ENCODE measurements at regions not wholly inside any gene's neighbourhood (a gene's known extent, or its start where the extent isn't known, plus 50 kb on each side); places are given as distances from the start of the nearest gene placed in this dataset.

GRCh38 chr19:32241932-32242710 lies 103.3 kb upstream of the ZNF507 start:
- H3K9me3 ChIP-seq (ENCODE audit: low read length): no peaks in the 10 kb centered on the region
- no peaks in the 10 kb centered on the region for H4K20me1 ChIP-seq (ENCODE audit: insufficient read depth, low read length)
- H3K4me2 ChIP-seq (ENCODE audit: low read depth, low read length): no peak overlapping the region
- H3K27ac ChIP-seq (ENCODE audit: extremely low read length, insufficient read depth, low read length): no peak overlapping the region
- BruUV-seq (replicated peaks): no TSS peak
- 58% methylated on average over 21 of the region's 21 CpGs for WGBS (ENCODE audit: low lambda C conversion rate)
- H3K4me1 ChIP-seq (ENCODE audit: insufficient read depth, low read length): no peaks in the 10 kb centered on the region
- no peak overlapping the region for H3K4me3 ChIP-seq (replicated peaks in 1 of 3; ENCODE audit: insufficient read depth in 1 of 3, low read depth in 2 of 3, low read length in 3 of 3)
- H3K9ac ChIP-seq (ENCODE audit: insufficient read depth, low read depth, low read length): no peak overlapping the region
- H3K79me2 ChIP-seq (ENCODE audit: insufficient read depth, low read length): no peaks in the 10 kb centered on the region
- H3K36me3 ChIP-seq (replicated peaks in 1 of 2; ENCODE audit: control insufficient read depth in 1 of 2, insufficient read depth in 2 of 2, low read length in 2 of 2): no peaks in the 10 kb centered on the region
- FAIRE-seq: no peak
- no peak for DNase-seq (ENCODE audit: low spot score)
- ATAC-seq: no peak
- no peaks in the 10 kb centered on the region for H3K27me3 ChIP-seq (ENCODE audit: control insufficient read depth in 1 of 2, insufficient read depth in 2 of 2, low read length in 2 of 2)
- in situ Hi-C loops (cut with HindIII; ENCODE audit: extremely low pct_ligation_motif_present, low pct_unique_long_range_greater_than_20kb) (no loop called here), intact Hi-C loops (cut with micrococcal nuclease; ENCODE audit: unreplicated experiment) (no loop called here)
- ChIA-PET POLR2A (no interaction called here), CTCF (ENCODE audit: low intra/inter-chr PET ratio, low total read pairs) (no interaction called here)
- TF ChIP-seq MEIS1 (CRISPR knock-in tag; IDR thresholded peaks at IDR 0.05; ENCODE audit: borderline replicate concordance) (no peak), ETV6 (CRISPR knock-in tag; conservative IDR thresholded peaks at IDR 0.05) (no peak), RFX5 (IDR thresholded peaks at IDR 0.05; ENCODE audit: low read depth, low read length) (no peak), THRA (CRISPR knock-in tag; IDR thresholded peaks at IDR 0.05; ENCODE audit: borderline replicate concordance) (no peak), ZNF605 (CRISPR knock-in tag; IDR thresholded peaks at IDR 0.05) (no peak), ZNF816 (CRISPR knock-in tag; IDR thresholded peaks at IDR 0.05; ENCODE audit: borderline replicate concordance) (no peak), PITX1 (CRISPR knock-in tag; IDR thresholded peaks at IDR 0.05) (no peak), CHD4 (IDR thresholded peaks at IDR 0.05; ENCODE audit: borderline replicate concordance, low read length) (no peak), ZNF597 (CRISPR knock-in tag; IDR thresholded peaks at IDR 0.05) (no peak), ZNF124 (CRISPR knock-in tag; IDR thresholded peaks at IDR 0.05) (no peak), MED8 (CRISPR knock-in tag; IDR thresholded peaks at IDR 0.05; ENCODE audit: insufficient replicate concordance) (no peak), ZNF614 (CRISPR knock-in tag; IDR thresholded peaks at IDR 0.05; ENCODE audit: borderline replicate concordance) (no peak), MEF2D (CRISPR knock-in tag; IDR thresholded peaks at IDR 0.05) (no peak), MTF2 (CRISPR knock-in tag; IDR thresholded peaks at IDR 0.05; ENCODE audit: borderline replicate concordance) (no peak)
- TF ChIP-seq, protein P1, sequence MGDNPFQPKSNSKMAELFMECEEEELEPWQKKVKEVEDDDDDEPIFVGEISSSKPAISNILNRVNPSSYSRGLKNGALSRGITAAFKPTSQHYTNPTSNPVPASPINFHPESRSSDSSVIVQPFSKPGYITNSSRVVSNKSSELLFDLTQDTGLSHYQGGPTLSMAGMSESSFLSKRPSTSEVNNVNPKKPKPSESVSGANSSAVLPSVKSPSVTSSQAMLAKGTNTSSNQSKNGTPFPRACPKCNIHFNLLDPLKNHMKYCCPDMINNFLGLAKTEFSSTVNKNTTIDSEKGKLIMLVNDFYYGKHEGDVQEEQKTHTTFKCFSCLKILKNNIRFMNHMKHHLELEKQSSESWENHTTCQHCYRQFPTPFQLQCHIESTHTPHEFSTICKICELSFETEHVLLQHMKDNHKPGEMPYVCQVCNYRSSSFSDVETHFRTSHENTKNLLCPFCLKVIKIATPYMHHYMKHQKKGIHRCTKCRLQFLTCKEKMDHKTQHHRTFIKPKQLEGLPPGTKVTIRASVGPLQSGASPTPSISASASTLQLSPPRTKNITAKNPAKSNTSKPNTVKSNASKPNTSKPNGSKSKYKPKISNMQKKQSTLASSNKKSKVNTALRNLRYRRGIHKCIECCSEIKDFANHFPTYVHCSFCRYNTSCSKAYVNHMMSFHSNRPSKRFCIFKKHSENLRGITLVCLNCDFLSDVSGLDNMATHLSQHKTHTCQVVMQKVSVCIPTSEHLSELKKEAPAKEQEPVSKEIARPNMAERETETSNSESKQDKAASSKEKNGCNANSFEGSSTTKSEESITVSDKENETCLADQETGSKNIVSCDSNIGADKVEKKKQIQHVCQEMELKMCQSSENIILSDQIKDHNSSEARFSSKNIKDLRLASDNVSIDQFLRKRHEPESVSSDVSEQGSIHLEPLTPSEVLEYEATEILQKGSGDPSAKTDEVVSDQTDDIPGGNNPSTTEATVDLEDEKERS (CRISPR knock-in tag; IDR thresholded peaks at IDR 0.05): no peak
- TF ChIP-seq, protein P2, sequence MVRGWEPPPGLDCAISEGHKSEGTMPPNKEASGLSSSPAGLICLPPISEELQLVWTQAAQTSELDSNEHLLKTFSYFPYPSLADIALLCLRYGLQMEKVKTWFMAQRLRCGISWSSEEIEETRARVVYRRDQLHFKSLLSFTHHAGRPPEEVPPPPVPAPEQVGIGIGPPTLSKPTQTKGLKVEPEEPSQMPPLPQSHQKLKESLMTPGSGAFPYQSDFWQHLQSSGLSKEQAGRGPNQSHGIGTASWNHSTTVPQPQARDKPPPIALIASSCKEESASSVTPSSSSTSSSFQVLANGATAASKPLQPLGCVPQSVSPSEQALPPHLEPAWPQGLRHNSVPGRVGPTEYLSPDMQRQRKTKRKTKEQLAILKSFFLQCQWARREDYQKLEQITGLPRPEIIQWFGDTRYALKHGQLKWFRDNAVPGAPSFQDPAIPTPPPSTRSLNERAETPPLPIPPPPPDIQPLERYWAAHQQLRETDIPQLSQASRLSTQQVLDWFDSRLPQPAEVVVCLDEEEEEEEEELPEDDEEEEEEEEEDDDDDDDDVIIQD (CRISPR knock-in tag; IDR thresholded peaks at IDR 0.05; ENCODE audit: low read depth): no peak
- TF ChIP-seq, protein P3, sequence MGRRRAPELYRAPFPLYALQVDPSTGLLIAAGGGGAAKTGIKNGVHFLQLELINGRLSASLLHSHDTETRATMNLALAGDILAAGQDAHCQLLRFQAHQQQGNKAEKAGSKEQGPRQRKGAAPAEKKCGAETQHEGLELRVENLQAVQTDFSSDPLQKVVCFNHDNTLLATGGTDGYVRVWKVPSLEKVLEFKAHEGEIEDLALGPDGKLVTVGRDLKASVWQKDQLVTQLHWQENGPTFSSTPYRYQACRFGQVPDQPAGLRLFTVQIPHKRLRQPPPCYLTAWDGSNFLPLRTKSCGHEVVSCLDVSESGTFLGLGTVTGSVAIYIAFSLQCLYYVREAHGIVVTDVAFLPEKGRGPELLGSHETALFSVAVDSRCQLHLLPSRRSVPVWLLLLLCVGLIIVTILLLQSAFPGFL (CRISPR knock-in tag; IDR thresholded peaks at IDR 0.05): no peak
- no peak overlapping the region for H2AFZ ChIP-seq (ENCODE audit: low read length)

All from HepG2 (cell line).